GM12891 (cell line): ENCODE measurements at regions not wholly inside any gene's neighbourhood (a gene's known extent, or its start where the extent isn't known, plus 50 kb on each side); places are given as distances from the start of the nearest gene placed in this dataset.

Experiments
- PAX5 ChIP-seq: IDR thresholded peaks from 2 replicates; pipeline ENCODE4 v1.6.1; 2011; ENCODE audit warnings: low read length, moderate library complexity, mild to moderate bottlenecking; ENCODE audit not compliant: insufficient read depth, severe bottlenecking
- POLR2A ChIP-seq: IDR thresholded peaks from 2 replicates; pipeline ENCODE4 v1.6.1; 2011; ENCODE audit warnings: low read depth, low read length, control low read depth
- POLR2AphosphoS5 ChIP-seq: IDR thresholded peaks from 2 replicates; pipeline ENCODE4 v1.6.1; 2011; ENCODE audit warnings: low read depth, low read length, control low read depth
- POU2F2 ChIP-seq: IDR thresholded peaks from 2 replicates; pipeline ENCODE4 v1.6.1; 2011; ENCODE audit warnings: low read depth, mild to moderate bottlenecking, control low read depth, low read length, moderate library complexity
- SPI1 ChIP-seq: IDR thresholded peaks from 2 replicates; pipeline ENCODE4 v1.6.1; 2011; ENCODE audit warnings: low read depth, low read length, control low read depth
- TAF1 ChIP-seq: IDR thresholded peaks from 2 replicates; pipeline ENCODE4 v1.6.1; 2011; ENCODE audit warnings: low read depth, low read length, control low read depth

- TF ChIP-seq TAF1 (no peak), POLR2AphosphoS5 (no peak), SPI1 (no peak), POLR2A (no peak), POU2F2 (no peak), PAX5 (no peak)
Observed at GRCh38 chr16:63882576-63882975, 1239.3 kb downstream of the CDH11 start.
